SU-DHL-6 (cell line): ENCODE measurements at regions not wholly inside any gene's neighbourhood (a gene's known extent, or its start where the extent isn't known, plus 50 kb on each side); places are given as distances from the start of the nearest gene placed in this dataset.

Source experiments
- H2AFZ ChIP-seq: fragments of 200-600 bp; sonication (generic); 2 replicates; pipeline ENCODE4 v1.6.1; 2014; ENCODE audit warnings: low read depth, mild to moderate bottlenecking, moderate library complexity, mixed read lengths, antibody characterized with exemption, low read length; ENCODE audit not compliant: severe bottlenecking
- H3F3A ChIP-seq: fragments of 200-600 bp; shearing (Covaris generic); 2 replicates; pipeline ENCODE4 v1.6.0; 2016; ENCODE audit warnings: antibody characterized with exemption, mild to moderate bottlenecking; ENCODE audit not compliant: insufficient read depth
- H3K27ac ChIP-seq: fragments of 200-600 bp; sonication (generic); 2 replicates; pipeline ENCODE4 v1.5.1; 2016; ENCODE audit warnings: low read depth, mild to moderate bottlenecking, low read length, moderate library complexity, mixed read lengths
- H3K27me3 ChIP-seq: fragments of 200-600 bp; sonication (generic), shearing (Covaris generic); 2 replicates; pipeline ENCODE4 v1.6.0; 2014; ENCODE audit warnings: mild to moderate bottlenecking, low read length
- H3K36me3 ChIP-seq: fragments of 200-600 bp; sonication (generic); 2 replicates; pipeline ENCODE4 v1.6.1; 2014; ENCODE audit warnings: mild to moderate bottlenecking, low read length, mixed read lengths
- H3K4me2 ChIP-seq: fragments of 300-600, 200-600 bp; shearing (Covaris generic), sonication (generic); 2 replicates; pipeline ENCODE4 v1.6.0; 2014; ENCODE audit warnings: low read length, low read depth, mild to moderate bottlenecking; ENCODE audit not compliant: poor library complexity, severe bottlenecking
- H3K4me3 ChIP-seq: fragments of 200-600 bp; sonication (generic); 2 replicates; pipeline ENCODE4 v1.5.1; 2014; ENCODE audit warnings: antibody characterized with exemption, low read length, mild to moderate bottlenecking, mixed read lengths; ENCODE audit not compliant: insufficient read depth, poor library complexity, severe bottlenecking
- H3K79me2 ChIP-seq: fragments of 200-600 bp; sonication (generic); 2 replicates; pipeline ENCODE4 v1.6.1; 2014; ENCODE audit warnings: mild to moderate bottlenecking, low read length, moderate library complexity; ENCODE audit not compliant: insufficient read depth
- H3K9ac ChIP-seq: fragments of 200-600 bp; sonication (generic); 2 replicates; pipeline ENCODE4 v1.7.0; 2014; ENCODE audit warnings: mild to moderate bottlenecking, low read length
- H3K9me2 ChIP-seq: fragments of 200-600 bp; sonication (generic); replicated peaks from 2 replicates; pipeline ENCODE4 v1.6.1; 2014; ENCODE audit warnings: low read length; ENCODE audit not compliant: insufficient read depth
- H3K9me3 ChIP-seq: fragments of 200-600 bp; sonication (generic); 2 replicates; pipeline ENCODE4 v1.6.1; 2014; ENCODE audit warnings: low read length, mixed read lengths; ENCODE audit not compliant: insufficient read depth
- H4K20me1 ChIP-seq: fragments of 200-600 bp; sonication (generic); 2 replicates; pipeline ENCODE4 v1.6.1; 2014; ENCODE audit warnings: low read depth, mild to moderate bottlenecking, antibody characterized with exemption, low read length, moderate library complexity, mixed read lengths
- CTCF ChIP-seq: fragments of 200-600 bp; sonication (generic); IDR thresholded peaks from one replicate; pipeline ENCODE4 v1.5.1; 2017; ENCODE audit warnings: antibody characterized with exemption, mild to moderate bottlenecking, low read length, moderate library complexity; ENCODE audit not compliant: insufficient read depth, poor library complexity, severe bottlenecking
- EZH2phosphoT487 ChIP-seq: fragments of 200-600 bp; sonication (generic), shearing (Covaris generic); conservative IDR thresholded peaks from 2 replicates; pipeline ENCODE4 v1.6.1; 2018; ENCODE audit warnings: mild to moderate bottlenecking, antibody characterized with exemption, low read length, moderate library complexity, mixed read lengths

GRCh38 chr14:76948213-76948947 is 80.1 kb downstream of the IRF2BPL start:
- H3K9ac ChIP-seq, result no peak overlapping the region
- H3K4me3 ChIP-seq, result no peak overlapping the region

GRCh38 chr14:76947838-76948184 is 80.7 kb downstream of the IRF2BPL start:
- no peaks in the 10 kb centered on the region for H4K20me1 ChIP-seq
- no peaks in the 10 kb centered on the region for H3K9me3 ChIP-seq
- H3K27ac ChIP-seq, result no peak overlapping the region
- no peak overlapping the region for H3K4me2 ChIP-seq
- no peaks in the 10 kb centered on the region for H3K79me2 ChIP-seq
- no peaks in the 10 kb centered on the region for H3K36me3 ChIP-seq
- no peak overlapping the region for H2AFZ ChIP-seq
- no peaks in the 10 kb centered on the region for H3F3A ChIP-seq
- TF ChIP-seq CTCF (no peak), EZH2phosphoT487 (no peak)
- no peaks in the 10 kb centered on the region for H3K9me2 ChIP-seq
- H3K27me3 ChIP-seq, result no peaks in the 10 kb centered on the region
- no peak overlapping the region for H3K4me3 ChIP-seq
- no peak overlapping the region for H3K9ac ChIP-seq

More at GRCh38 chr14:76948213-76948947, 80.1 kb downstream of the IRF2BPL start:
- no peaks in the 10 kb centered on the region for H3K36me3 ChIP-seq
- no peaks in the 10 kb centered on the region for H3F3A ChIP-seq
- TF ChIP-seq EZH2phosphoT487 (no peak), CTCF (no peak)
- H3K9me3 ChIP-seq, result no peaks in the 10 kb centered on the region
- H4K20me1 ChIP-seq, result no peaks in the 10 kb centered on the region
- H3K27me3 ChIP-seq, result no peaks in the 10 kb centered on the region
- H3K79me2 ChIP-seq, result no peaks in the 10 kb centered on the region
- no peaks in the 10 kb centered on the region for H3K9me2 ChIP-seq
- no peak overlapping the region for H2AFZ ChIP-seq
- H3K4me2 ChIP-seq, result no peak overlapping the region
- no peak overlapping the region for H3K27ac ChIP-seq

- TF ChIP-seq EZH2phosphoT487 (no peak), CTCF (no peak)
- Histone ChIP-seq H3K9me2 (no peaks in the 10 kb centered on the region), H3K79me2 (no peaks in the 10 kb centered on the region), H3K9me3 (no peaks in the 10 kb centered on the region), H3K36me3 (no peaks in the 10 kb centered on the region), H3K4me2 (no peak overlapping the region), H3K27me3 (no peaks in the 10 kb centered on the region), H3F3A (no peaks in the 10 kb centered on the region), H2AFZ (no peak overlapping the region), H3K4me3 (no peak overlapping the region), H3K9ac (no peak overlapping the region), H3K27ac (no peak overlapping the region), H4K20me1 (no peaks in the 10 kb centered on the region)
Measured at GRCh38 chr14:76947078-76947837, 81.2 kb downstream of the IRF2BPL start.
